GM12872 (cell line): ENCODE measurements at regions not wholly inside any gene's neighbourhood (a gene's known extent, or its start where the extent isn't known, plus 50 kb on each side); places are given as distances from the start of the nearest gene placed in this dataset.

Source experiments
- TF ChIP-seq, protein P1 (sequence below): IDR thresholded peaks from 3 replicates; pipeline ENCODE4 v1.5.1; 2011; ENCODE audit warnings: low read depth, mild to moderate bottlenecking, low read length, moderate library complexity; ENCODE audit not compliant: insufficient read depth

DNA sequence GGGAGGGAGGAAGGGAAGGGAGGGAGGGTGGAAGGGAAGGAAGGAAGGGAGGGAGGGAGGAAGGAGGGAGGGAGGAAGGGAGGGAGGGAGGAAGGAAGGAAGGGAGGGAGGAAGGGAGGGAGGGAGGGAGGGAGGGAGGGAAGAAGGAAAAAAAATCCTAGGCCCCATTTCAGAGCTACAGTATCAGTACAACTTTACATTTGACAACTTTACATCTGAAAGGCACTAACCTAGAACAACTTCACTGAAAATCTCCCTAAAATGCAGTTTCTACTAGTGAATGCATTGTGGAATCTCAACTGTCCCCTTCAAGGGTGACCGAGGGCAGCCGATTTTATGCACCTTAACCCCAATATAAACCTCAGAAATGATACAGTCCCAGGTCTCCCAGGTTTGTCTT is 259.8 kb upstream of the GALNT17 start:
- TF ChIP-seq, protein P1, sequence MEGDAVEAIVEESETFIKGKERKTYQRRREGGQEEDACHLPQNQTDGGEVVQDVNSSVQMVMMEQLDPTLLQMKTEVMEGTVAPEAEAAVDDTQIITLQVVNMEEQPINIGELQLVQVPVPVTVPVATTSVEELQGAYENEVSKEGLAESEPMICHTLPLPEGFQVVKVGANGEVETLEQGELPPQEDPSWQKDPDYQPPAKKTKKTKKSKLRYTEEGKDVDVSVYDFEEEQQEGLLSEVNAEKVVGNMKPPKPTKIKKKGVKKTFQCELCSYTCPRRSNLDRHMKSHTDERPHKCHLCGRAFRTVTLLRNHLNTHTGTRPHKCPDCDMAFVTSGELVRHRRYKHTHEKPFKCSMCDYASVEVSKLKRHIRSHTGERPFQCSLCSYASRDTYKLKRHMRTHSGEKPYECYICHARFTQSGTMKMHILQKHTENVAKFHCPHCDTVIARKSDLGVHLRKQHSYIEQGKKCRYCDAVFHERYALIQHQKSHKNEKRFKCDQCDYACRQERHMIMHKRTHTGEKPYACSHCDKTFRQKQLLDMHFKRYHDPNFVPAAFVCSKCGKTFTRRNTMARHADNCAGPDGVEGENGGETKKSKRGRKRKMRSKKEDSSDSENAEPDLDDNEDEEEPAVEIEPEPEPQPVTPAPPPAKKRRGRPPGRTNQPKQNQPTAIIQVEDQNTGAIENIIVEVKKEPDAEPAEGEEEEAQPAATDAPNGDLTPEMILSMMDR: no peak

DNA sequence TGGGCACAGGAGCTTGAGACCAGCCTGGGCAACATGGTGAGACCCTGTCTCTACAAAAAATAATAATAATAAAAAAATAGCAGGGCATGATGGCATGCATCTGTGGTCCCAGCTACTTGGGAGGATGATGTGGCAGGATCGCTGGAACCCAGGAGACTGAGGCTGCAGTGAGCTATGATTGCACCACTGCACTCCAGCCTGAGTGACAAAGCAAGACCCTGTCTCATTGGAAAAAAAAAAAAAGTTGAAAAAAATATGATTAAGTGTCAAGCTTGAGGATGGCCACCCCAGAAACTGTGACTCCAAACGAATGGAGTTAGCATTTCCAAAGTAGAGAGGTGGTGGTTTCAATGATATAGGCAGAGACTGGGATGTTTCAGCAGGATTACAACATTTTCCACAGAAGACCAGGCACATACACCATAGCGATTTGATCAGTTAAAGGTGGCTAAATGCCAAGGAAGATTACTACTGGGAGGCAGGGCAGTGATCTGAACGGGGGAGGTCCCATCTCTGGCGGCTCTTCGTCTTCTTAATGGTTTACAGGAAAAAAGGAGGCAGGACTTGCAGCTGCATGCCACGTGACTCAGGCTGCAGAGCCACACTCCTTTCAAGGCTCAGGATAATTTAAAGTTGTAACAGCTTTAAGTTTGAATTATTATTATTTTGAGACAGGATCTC is 250.6 kb upstream of the GALNT17 start:
- TF ChIP-seq, protein P1: no peak

DNA sequence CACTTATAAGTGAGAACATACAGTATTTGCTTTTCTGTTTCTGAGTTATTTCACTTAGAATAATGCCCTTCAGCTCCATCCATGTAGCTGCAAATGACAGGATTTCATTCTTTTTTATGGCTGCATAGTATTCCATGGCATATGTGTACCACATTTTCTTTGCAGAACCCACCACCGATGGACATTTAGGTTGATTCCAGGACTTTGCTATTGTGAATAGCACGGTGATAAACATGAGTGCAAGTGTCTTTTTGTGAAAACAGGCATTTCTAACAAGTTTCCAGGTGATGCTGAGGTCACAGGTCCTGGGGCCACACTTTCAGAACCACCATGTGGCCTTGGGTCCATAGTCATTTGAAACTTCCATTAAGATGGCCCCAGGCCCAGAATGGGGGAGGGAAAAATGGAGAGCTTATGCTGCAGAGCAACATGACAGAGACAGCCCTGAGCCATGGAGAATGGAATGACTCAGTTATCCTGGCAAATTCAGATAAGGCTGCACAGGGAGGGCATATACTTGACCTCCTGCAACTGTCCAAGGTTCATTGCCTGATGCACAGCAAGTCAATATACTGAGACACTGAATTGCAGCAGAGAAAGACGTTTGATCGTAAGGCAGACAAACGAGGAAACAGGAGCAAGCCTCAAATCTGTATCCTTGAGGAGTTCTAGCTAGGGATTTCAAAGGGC is 248.0 kb upstream of the GALNT17 start:
- TF ChIP-seq, protein P1: no peak

DNA sequence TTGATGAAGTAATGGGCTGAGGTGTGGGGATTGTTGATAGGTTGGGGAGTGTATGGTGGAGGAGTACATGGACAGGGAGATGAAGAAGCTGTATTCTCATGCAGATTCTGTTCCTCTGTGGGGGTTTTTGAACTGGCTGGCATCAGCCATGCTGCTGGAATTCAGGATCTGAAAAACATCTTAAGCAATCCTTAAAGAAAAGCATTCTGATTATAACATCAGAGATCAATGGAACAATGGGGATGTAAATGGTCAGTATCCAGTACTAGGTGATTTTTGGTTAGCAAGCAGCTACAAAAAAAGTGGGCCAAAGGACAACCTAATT is 247.5 kb upstream of the GALNT17 start:
- TF ChIP-seq, protein P1: no peak

DNA sequence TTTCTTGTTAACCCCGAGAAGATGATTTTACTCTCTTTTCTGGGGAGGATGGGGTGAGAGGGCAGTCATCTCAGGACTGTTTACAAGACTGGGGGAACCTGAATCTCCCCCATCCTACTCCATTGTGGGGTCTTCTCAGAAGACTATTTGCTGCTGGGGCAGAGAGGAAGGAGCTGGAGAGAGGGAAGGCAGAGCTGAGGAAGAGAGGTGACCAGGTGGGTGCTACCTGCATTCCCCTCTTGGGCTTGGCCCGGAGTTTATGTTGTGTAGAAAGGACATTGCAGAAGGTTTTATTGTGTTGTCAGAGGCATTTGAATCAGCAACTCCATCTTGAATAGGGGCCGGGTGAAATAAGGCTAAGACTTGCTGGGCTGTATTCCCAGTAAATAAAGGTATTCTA is 247.1 kb upstream of the GALNT17 start:
- TF ChIP-seq, protein P1: no peak

DNA sequence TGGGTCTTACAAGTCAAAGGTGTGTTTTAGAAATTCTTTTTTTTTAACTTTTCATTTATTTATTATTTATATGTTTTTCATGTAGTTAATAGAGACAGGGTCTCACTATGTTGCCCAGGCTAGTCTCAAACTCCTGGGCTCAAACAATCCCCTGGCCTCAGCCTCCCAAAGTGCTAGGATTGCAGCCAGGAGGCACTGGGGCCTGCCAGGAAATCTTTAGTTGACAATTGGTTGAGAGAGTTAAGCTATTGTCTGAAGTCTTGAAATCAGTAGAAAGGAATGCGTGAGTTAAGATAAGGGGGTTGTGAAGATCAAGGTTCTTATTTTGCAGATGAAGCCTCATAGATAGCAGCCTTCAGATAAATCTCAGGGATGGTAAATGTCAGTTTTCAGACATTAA is 245.4 kb upstream of the GALNT17 start:
- TF ChIP-seq, protein P1: no peak

DNA sequence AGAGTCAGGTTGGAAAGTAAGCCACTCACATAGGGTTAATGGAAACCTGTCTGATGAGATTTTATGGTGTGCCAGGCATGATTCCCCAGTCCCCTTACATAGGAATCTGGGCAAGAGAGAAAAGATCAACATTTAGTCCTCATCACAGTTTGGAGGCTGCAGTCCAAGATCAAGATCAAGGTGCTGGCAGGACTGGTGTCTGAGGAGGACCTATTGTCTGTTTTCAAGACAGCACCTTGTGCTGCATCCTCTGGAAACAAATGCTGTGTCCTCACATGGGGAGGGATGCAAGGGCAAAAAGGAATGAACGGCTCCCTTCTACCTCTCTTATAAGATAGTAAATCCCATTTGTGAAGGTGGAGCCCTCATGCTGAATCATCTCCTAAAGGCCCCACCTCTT is 244.8 kb upstream of the GALNT17 start:
- TF ChIP-seq, protein P1: no peak
